Inflammatory macrophage (primary cell): ENCODE measurements at regions not wholly inside any gene's neighbourhood (a gene's known extent, or its start where the extent isn't known, plus 50 kb on each side); places are given as distances from the start of the nearest gene placed in this dataset.

Experiments
- DNase-seq, 2 donors: peaks; one replicate each; pipeline ENCODE4 v3.0.0-alpha.2; 2020 to 2022

- no peak for DNase-seq
Measured at GRCh38 chr3:18825665-18826064, 322.6 kb upstream of the KCNH8 start.

GRCh38 chr3:18813300-18813699, 335.0 kb upstream of the KCNH8 start:
- no peak for DNase-seq

GRCh38 chr3:18812316-18812715, 336.0 kb upstream of the KCNH8 start:
- DNase-seq: no peak

- DNase-seq: no peak
Measured at GRCh38 chr3:18810306-18810661, 338.0 kb upstream of the KCNH8 start.

- DNase-seq: no peak
Measured at GRCh38 chr3:18809640-18810305, 338.5 kb upstream of the KCNH8 start.

- DNase-seq: no peak
Measured at GRCh38 chr3:18808429-18808828, 339.9 kb upstream of the KCNH8 start.

GRCh38 chr3:18807593-18807992, 340.7 kb upstream of the KCNH8 start:
- DNase-seq: no peak

- no peak for DNase-seq
Measured at GRCh38 chr3:18806633-18807032, 341.7 kb upstream of the KCNH8 start.

GRCh38 chr3:18797378-18797777, 350.9 kb upstream of the KCNH8 start:
- DNase-seq: no peak

- DNase-seq: no peak
Measured at GRCh38 chr3:18795078-18795477, 353.2 kb upstream of the KCNH8 start.

- no peak for DNase-seq
Measured at GRCh38 chr3:18791752-18792151, 356.6 kb upstream of the KCNH8 start.

GRCh38 chr3:18791182-18791581, 357.1 kb upstream of the KCNH8 start:
- DNase-seq: no peak

- no peak for DNase-seq
Measured at GRCh38 chr3:18790384-18790783, 357.9 kb upstream of the KCNH8 start.

- DNase-seq: no peak
Measured at GRCh38 chr3:18789734-18790133, 358.6 kb upstream of the KCNH8 start.

GRCh38 chr3:18787441-18787840, 360.9 kb upstream of the KCNH8 start:
- no peak for DNase-seq

GRCh38 chr3:18786650-18787323, 361.5 kb upstream of the KCNH8 start:
- no peak for DNase-seq

GRCh38 chr3:18782191-18782590, 357.1 kb upstream of the SATB1 start:
- no peak for DNase-seq

GRCh38 chr3:18780959-18781358, 355.8 kb upstream of the SATB1 start:
- DNase-seq: no peak

- DNase-seq: no peak
Measured at GRCh38 chr3:18779704-18780103, 354.6 kb upstream of the SATB1 start.

- no peak for DNase-seq
Measured at GRCh38 chr3:18778598-18778997, 353.5 kb upstream of the SATB1 start.

GRCh38 chr3:18778094-18778493, 353.0 kb upstream of the SATB1 start:
- DNase-seq: no peak

GRCh38 chr3:18775501-18775900, 350.4 kb upstream of the SATB1 start:
- DNase-seq: no peak

- no peak for DNase-seq
Measured at GRCh38 chr3:18774319-18775088, 349.4 kb upstream of the SATB1 start.

GRCh38 chr3:18772699-18773305, 347.7 kb upstream of the SATB1 start:
- DNase-seq: no peak
